IMR-90 (cell line): ENCODE measurements at regions not wholly inside any gene's neighbourhood (a gene's known extent, or its start where the extent isn't known, plus 50 kb on each side); places are given as distances from the start of the nearest gene placed in this dataset.

ENCODE experiments used
- ATAC-seq: fragments of 200-7000 bp; cut with Tn5 transposase; 2 replicates; pipeline ENCODE4 v1.9.1; 2020; ENCODE audit warnings: low read depth, mild to moderate bottlenecking, moderate library complexity
- BruUV-seq: library from RNA; stranded (reverse); fragments of 400-500 nt; replicated peaks from 2 replicates; lab custom pipeline; 2021; lab: Mats Ljungman, UMichigan
- CTCF ChIA-PET: fragments of 300-600 bp; formaldehyde crosslinking; extraction: SDS; loops from one replicate; lab custom pipeline; 2021; ENCODE audit warnings: antibody characterized with exemption; lab: Yijun Ruan, JAX
- POLR2A ChIA-PET: fragments of 300-600 bp; sonication (Branson Sonifier 250); formaldehyde crosslinking; loops from one replicate; lab custom pipeline; 2022; ENCODE audit warnings: antibody characterized with exemption; ENCODE audit not compliant: unreplicated experiment; lab: Charles Lee
- DNase-seq: peaks from one replicate; pipeline ENCODE4 v3.0.0; 2013
- H2AFZ ChIP-seq: replicated peaks from 2 replicates; pipeline ENCODE3; 2013; ENCODE audit warnings: low read length, mild to moderate bottlenecking; ENCODE audit not compliant: poor library complexity
- H2AK5ac ChIP-seq: 2 replicates; pipeline ENCODE4 v1.6.1; 2013; ENCODE audit warnings: low read depth, low read length, inconsistent platforms
- H2AK9ac ChIP-seq: replicated peaks from 2 replicates; pipeline ENCODE3; 2013; ENCODE audit warnings: mild to moderate bottlenecking, low read depth, low read length, moderate library complexity; ENCODE audit not compliant: poor library complexity
- H2BK120ac ChIP-seq: 2 replicates; pipeline ENCODE4 v1.6.1; 2013; ENCODE audit warnings: low read depth, low read length, inconsistent platforms
- H2BK15ac ChIP-seq: 3 replicates; pipeline ENCODE4 v1.6.1; 2013; ENCODE audit warnings: low read depth, low read length, inconsistent platforms
- H2BK20ac ChIP-seq: 2 replicates; pipeline ENCODE4 v1.6.1; 2013; ENCODE audit warnings: low read depth, mild to moderate bottlenecking, inconsistent platforms, low read length, moderate library complexity
- H2BK5ac ChIP-seq: 2 replicates; pipeline ENCODE4 v1.6.1; 2013; ENCODE audit warnings: mild to moderate bottlenecking, low read depth, low read length, inconsistent platforms; ENCODE audit not compliant: poor library complexity, severe bottlenecking
- H3K14ac ChIP-seq: replicated peaks from 2 replicates; pipeline ENCODE4 v1.6.1; 2013; ENCODE audit warnings: low read depth, low read length, inconsistent platforms
- H3K18ac ChIP-seq: 2 replicates; pipeline ENCODE4 v1.6.1; 2013; ENCODE audit warnings: low read depth, low read length, control low read depth
- H3K23ac ChIP-seq: 2 replicates; pipeline ENCODE4 v1.6.1; 2013; ENCODE audit warnings: low read depth, low read length, inconsistent platforms
- H3K27ac ChIP-seq: 2 replicates; pipeline ENCODE4 v1.5.1; 2013; ENCODE audit warnings: mild to moderate bottlenecking, control low read depth, low read length; ENCODE audit not compliant: insufficient read depth
- H3K27me3 ChIP-seq: 2 replicates; pipeline ENCODE4 v1.6.1; 2013; ENCODE audit warnings: low read length; ENCODE audit not compliant: control insufficient read depth, insufficient read depth
- H3K36me3 ChIP-seq: 2 replicates; pipeline ENCODE4 v1.6.1; 2013; ENCODE audit warnings: low read length, mixed read lengths; ENCODE audit not compliant: control insufficient read depth, insufficient read depth
- H3K4ac ChIP-seq: 2 replicates; pipeline ENCODE4 v1.6.1; 2013; ENCODE audit warnings: low read depth, low read length, inconsistent platforms
- H3K4me1 ChIP-seq: 2 replicates; pipeline ENCODE4 v1.6.1; 2013; ENCODE audit warnings: low read length, mixed read lengths; ENCODE audit not compliant: control insufficient read depth, insufficient read depth
- H3K4me2 ChIP-seq: 2 replicates; pipeline ENCODE4 v1.6.1; 2013; ENCODE audit warnings: low read depth, mild to moderate bottlenecking, control low read depth, low read length, moderate library complexity
- H3K4me3 ChIP-seq: 2 replicates; pipeline ENCODE4 v1.5.1; 2013; ENCODE audit warnings: low read depth, mild to moderate bottlenecking, control low read depth, low read length, moderate library complexity; ENCODE audit not compliant: insufficient read depth
- H3K56ac ChIP-seq: 2 replicates; pipeline ENCODE4 v1.6.1; 2013; ENCODE audit warnings: low read length, inconsistent platforms; ENCODE audit not compliant: insufficient read depth; ENCODE audit errors: extremely low read depth
- H3K79me1 ChIP-seq, 2 experiments: 2 replicates each; pipeline ENCODE4 v1.6.1; 2013; ENCODE audit warnings: low read length in 2 of 2, inconsistent platforms in 1 of 2, low read depth in 1 of 2
- H3K9ac ChIP-seq: 2 replicates; pipeline ENCODE4 v1.6.1; 2013; ENCODE audit warnings: low read depth, low read length, control low read depth
- H3K9me1 ChIP-seq: 2 replicates; pipeline ENCODE4 v1.6.1; 2013; ENCODE audit warnings: low read length, inconsistent platforms; ENCODE audit not compliant: insufficient read depth
- H3K9me3 ChIP-seq: 2 replicates; pipeline ENCODE4 v1.6.1; 2013; ENCODE audit warnings: low read length; ENCODE audit not compliant: control insufficient read depth, insufficient read depth
- H4K20me1 ChIP-seq: 2 replicates; pipeline ENCODE4 v1.6.1; 2013; ENCODE audit warnings: low read length, inconsistent platforms; ENCODE audit not compliant: insufficient read depth
- H4K5ac ChIP-seq: 2 replicates; pipeline ENCODE4 v1.6.1; 2013; ENCODE audit warnings: mild to moderate bottlenecking, low read depth, low read length, control low read depth
- H4K8ac ChIP-seq, 2 experiments: 2 replicates each; pipeline ENCODE4 v1.6.1; 2013; ENCODE audit warnings: low read depth in 2 of 2, low read length in 2 of 2, control low read depth in 1 of 2, inconsistent platforms in 1 of 2
- H4K91ac ChIP-seq: 2 replicates; pipeline ENCODE4 v1.6.1; 2013; ENCODE audit warnings: low read depth, low read length, inconsistent platforms; ENCODE audit not compliant: insufficient read depth
- CEBPB ChIP-seq: IDR thresholded peaks from 2 replicates; pipeline ENCODE4 v1.6.1; 2012; ENCODE audit warnings: low read depth, low read length, improper control_type of control experiment
- MAFK ChIP-seq: IDR thresholded peaks from 2 replicates; pipeline ENCODE4 v1.6.1; 2012; ENCODE audit warnings: low read depth, low read length, improper control_type of control experiment
- RAD21 ChIP-seq: IDR thresholded peaks from 2 replicates; pipeline ENCODE4 v1.6.1; 2012; ENCODE audit warnings: low read length, improper control_type of control experiment
- RFX5 ChIP-seq: IDR thresholded peaks from 2 replicates; pipeline ENCODE4 v1.8.0; 2012; ENCODE audit warnings: low read depth, mild to moderate bottlenecking, low read length, moderate library complexity
- WGBS, 2 experiments: methylation state at CpG; one replicate each; pipeline versions ENCODE4 v1.1.5 to v1.1.7; 2013; ENCODE audit warnings: missing lambda C conversion rate in 2 of 2; ENCODE audit not compliant: insufficient read length in 1 of 2; ENCODE audit errors: extremely low coverage in 2 of 2; 5-methylcytosine and 5-hydroxymethylcytosine counted together
- dilution Hi-C: fragments of 300-500 bp; cut with HindIII; formaldehyde crosslinking; loops from one replicate; pipeline ENCODE4 v1.14.3; 2018; ENCODE audit warnings: low sequenced_read_pairs; ENCODE audit not compliant: unreplicated experiment
- in situ Hi-C: fragments of 300-500 bp; cut with MboI; formaldehyde crosslinking; loops from 3 replicates; pipeline ENCODE4 v1.14.3; 2019; ENCODE audit warnings: low sequenced_read_pairs, inconsistent platforms, mixed read lengths
- intact Hi-C: fragments of 100-400 bp; cut with micrococcal nuclease; formaldehyde crosslinking; loops from 2 replicates; pipeline ENCODE4 v1.10.0; 2022

- Histone ChIP-seq H3K9me3 (no peaks in the 10 kb centered on the region), H2BK5ac (peak overlapping the region; percentile 70), H2BK120ac (0 out of 2 replicates have a peak overlapping the region, but pooled peaks have one; percentile 13), H3K36me3 (no peaks in the 10 kb centered on the region), H4K5ac (no peak overlapping the region), H3K4ac (peak overlapping the region; percentile 18; the same call in 1 of the 2 replicates), H2BK15ac (no peak overlapping the region; the same call in 2 of the 3 replicates), H4K91ac (no peak overlapping the region), H3K79me1 (no peaks in the 10 kb centered on the region), H3K4me2 (no peak overlapping the region), H3K9ac (no peak overlapping the region), H3K4me1 (no peaks in the 10 kb centered on the region), H4K8ac (no peak overlapping the region), H3K4me3 (no peak overlapping the region), H4K20me1 (no peaks in the 10 kb centered on the region), H3K27me3 (no peaks in the 10 kb centered on the region), H2BK20ac (no peak overlapping the region; the same call in 1 of the 2 replicates), H3K23ac (no peak overlapping the region), H3K14ac (no peak overlapping the region), H2AK9ac (no peak overlapping the region), H3K27ac (no peak overlapping the region), H2AK5ac (no peak overlapping the region), H3K18ac (no peak overlapping the region), H3K9me1 (no peaks in the 10 kb centered on the region; the same call in 1 of the 2 replicates), H2AFZ (no peak overlapping the region), H3K56ac (no peak overlapping the region)
- peak; percentile 90 for TF ChIP-seq CEBPB
- no peak for TF ChIP-seq RFX5
- peak; percentile 42 for TF ChIP-seq MAFK
- peak; percentile 21; the same call in 1 of the 2 replicates for TF ChIP-seq RAD21
- intact Hi-C loops (loop anchor here (2.0 kb wide), 1 partner anchor 222 kb away; no protein-coding TSS in a partner anchor), in situ Hi-C loops (no loop called here), dilution Hi-C loops (no loop called here)
- ATAC-seq: peak; percentile 94
- POLR2A ChIA-PET: no interaction called here
- no TSS peak for BruUV-seq
- CTCF ChIA-PET: interaction anchor here (0.6 kb wide), 1 partner anchor 178 kb away, joined by 4 read pairs; no protein-coding TSS in a partner anchor
- WGBS, 2 experiments: no CpG with 5 or more reads among the region's 1 CpG
- DNase-seq: peak; percentile 95
These were observed 204.8 kb upstream of the LDB2 start for GRCh38 chr4:17103231-17103630.
